Upper lobe of left lung (tissue), 6 donors: ENCODE measurements at regions not wholly inside any gene's neighbourhood (a gene's known extent, or its start where the extent isn't known, plus 50 kb on each side); places are given as distances from the start of the nearest gene placed in this dataset.

Experiments
- ATAC-seq, 2 donors: fragments of 200-7000 bp; cut with Tn5 transposase; one replicate each; pipeline ENCODE4 v1.9.1; 2022; ENCODE audit warnings: mild to moderate bottlenecking in 2 of 2, moderate library complexity in 2 of 2; ENCODE audit not compliant: low FRiP score in 2 of 2
- DNase-seq, 2 donors: peaks; one replicate each; pipeline ENCODE4 v3.0.0-alpha.2; 2019 to 2020
- H3K27ac ChIP-seq, 4 donors: fragments of 200-600 bp; sonication (generic); one replicate each; pipeline ENCODE4 v1.5.1; 2016 to 2019
- H3K27me3 ChIP-seq, 4 donors: fragments of 200-600 bp; sonication (generic); one replicate each; pipeline ENCODE4 v1.5.1; 2017 to 2019
- H3K36me3 ChIP-seq, 4 donors: fragments of 200-600 bp; sonication (generic); one replicate each; pipeline ENCODE4 v1.5.1; 2016 to 2019
- H3K4me1 ChIP-seq, 4 donors: fragments of 200-600 bp; sonication (generic); one replicate each; pipeline ENCODE4 v1.5.1; 2018 to 2019
- H3K4me3 ChIP-seq, 4 donors: fragments of 200-600 bp; sonication (generic); one replicate each; pipeline ENCODE4 v1.5.1; 2017 to 2019; ENCODE audit warnings: mild to moderate bottlenecking in 2 of 4, moderate library complexity in 1 of 4
- H3K9me3 ChIP-seq, 4 donors: fragments of 200-600 bp; sonication (generic); one replicate each; pipeline ENCODE4 v1.5.1; 2018 to 2019
- CTCF ChIP-seq, 6 experiments: fragments of 450-650 bp in 4 of 6; fragments of 200-600 bp in 2 of 6; sonication (generic) in 2 of 6; IDR thresholded peaks; one replicate each; pipeline ENCODE4 v1.5.1; 2016 to 2019; ENCODE audit warnings: antibody characterized with exemption in 6 of 6
- EP300 ChIP-seq, 4 donors: sonication (generic); formaldehyde crosslinking; IDR thresholded peaks; one replicate each; pipeline ENCODE4 v1.5.1; 2017; ENCODE audit warnings: antibody characterized with exemption in 4 of 4, control low read depth in 2 of 4
- POLR2A ChIP-seq, 4 donors: fragments of 450-650 bp; IDR thresholded peaks; one replicate each; pipeline ENCODE4 v1.5.1; 2016 to 2017; ENCODE audit warnings: antibody characterized with exemption in 4 of 4, mild to moderate bottlenecking in 2 of 4
- POLR2AphosphoS5 ChIP-seq, 2 donors: sonication (generic); formaldehyde crosslinking; IDR thresholded peaks; one replicate each; pipeline ENCODE4 v1.5.1; 2017; ENCODE audit warnings: antibody characterized with exemption in 2 of 2
- WGBS, 2 donors: methylation state at CpG; one replicate each; pipeline ENCODE4 v1.1.5; 2017 to 2018; 5-methylcytosine and 5-hydroxymethylcytosine counted together
- donor health status: DM: no; HTN: no; CAD: no; lungs with moderate emphysema.
- donor health status: DM: no; HTN: yes; CAD: no; lungs with severe emphysema.

GRCh38 chr1:181142096-181142958 lies 53.8 kb downstream of the IER5 start:
- WGBS, 2 donors = 12 to 13% methylated on average over 19 to 24 of the region's 24 CpGs
- peaks cover 23 to 34% (median 26%) of the 10 kb centered on the region in 4 donors for H3K4me1 ChIP-seq
- H3K27ac ChIP-seq = peak overlapping the region in 2 of 4 donors; percentile 3 to 37
- no peaks in the 10 kb centered on the region for H3K9me3 ChIP-seq
- H3K27me3 ChIP-seq = no peaks in the 10 kb centered on the region
- ATAC-seq (peak; percentile 95 to 97), DNase-seq (peak; percentile 90 to 98)
- TF ChIP-seq CTCF (IDR thresholded peaks at IDR 0.05) (peak; percentile 94 to 98 (median 96)), EP300 (IDR thresholded peaks at IDR 0.05) (peak in 1 of 4 donors; percentile 32), POLR2A (IDR thresholded peaks at IDR 0.05) (peak in 1 of 4 donors; percentile 27), POLR2AphosphoS5 (IDR thresholded peaks at IDR 0.05) (peak; percentile 34 to 64)
- peak overlapping the region in 3 of 4 donors; percentile 9 to 36 (median 19) for H3K4me3 ChIP-seq
- H3K36me3 ChIP-seq = no peaks in the 10 kb centered on the region

- 68 to 80% methylated on average over 5 of the region's 5 CpGs for WGBS, 2 donors
- Histone ChIP-seq H3K27ac (no peak overlapping the region), H3K9me3 (no peaks in the 10 kb centered on the region), H3K36me3 (no peaks in the 10 kb centered on the region), H3K27me3 (no peaks in the 10 kb centered on the region), H3K4me1 (peaks cover 23 to 34% (median 26%) of the 10 kb centered on the region in 4 donors), H3K4me3 (no peak overlapping the region)
- ATAC-seq (no peak), DNase-seq (no peak)
- no peak for TF ChIP-seq EP300 (IDR thresholded peaks at IDR 0.05)
- TF ChIP-seq CTCF (IDR thresholded peaks at IDR 0.05) = no peak
- no peak for TF ChIP-seq POLR2A (IDR thresholded peaks at IDR 0.05)
- TF ChIP-seq POLR2AphosphoS5 (IDR thresholded peaks at IDR 0.05) = no peak
Measured at GRCh38 chr1:181143102-181143859, 54.8 kb downstream of the IER5 start.

GRCh38 chr1:181144238-181144637 lies 55.7 kb downstream of the IER5 start:
- Histone ChIP-seq H3K27ac (no peak overlapping the region), H3K27me3 (no peaks in the 10 kb centered on the region), H3K9me3 (no peaks in the 10 kb centered on the region), H3K36me3 (no peaks in the 10 kb centered on the region), H3K4me1 (peaks cover 22 to 34% (median 25%) of the 10 kb centered on the region in 4 donors), H3K4me3 (no peak overlapping the region)
- TF ChIP-seq CTCF (IDR thresholded peaks at IDR 0.05) (no peak), POLR2AphosphoS5 (IDR thresholded peaks at IDR 0.05) (no peak), EP300 (IDR thresholded peaks at IDR 0.05) (no peak), POLR2A (IDR thresholded peaks at IDR 0.05) (no peak)
- ATAC-seq (no peak), DNase-seq (no peak)
- 56 to 73% methylated on average over 3 of the region's 3 CpGs for WGBS, 2 donors

GRCh38 chr1:181148636-181149035 lies 60.1 kb downstream of the IER5 start:
- Histone ChIP-seq H3K27ac (no peak overlapping the region), H3K27me3 (no peaks in the 10 kb centered on the region), H3K4me3 (no peak overlapping the region), H3K9me3 (no peaks in the 10 kb centered on the region), H3K36me3 (no peaks in the 10 kb centered on the region), H3K4me1 (peaks cover 21 to 32% (median 26%) of the 10 kb centered on the region in 4 donors)
- 73 to 79% methylated on average over 3 of the region's 3 CpGs for WGBS, 2 donors
- DNase-seq (no peak), ATAC-seq (no peak)
- no peak for TF ChIP-seq CTCF (IDR thresholded peaks at IDR 0.05)
- no peak for TF ChIP-seq EP300 (IDR thresholded peaks at IDR 0.05)
- TF ChIP-seq POLR2AphosphoS5 (IDR thresholded peaks at IDR 0.05) = no peak
- no peak for TF ChIP-seq POLR2A (IDR thresholded peaks at IDR 0.05)
